AG04449 (cell line): ENCODE measurements at regions not wholly inside any gene's neighbourhood (a gene's known extent, or its start where the extent isn't known, plus 50 kb on each side); places are given as distances from the start of the nearest gene placed in this dataset.

Source experiments
- CTCF ChIA-PET: fragments of 350-600 bp; formaldehyde crosslinking; extraction: SDS; loops from one replicate; lab custom pipeline; 2021; ENCODE audit warnings: antibody characterized with exemption; lab: Yijun Ruan, JAX
- POLR2A ChIA-PET: fragments of 400-600, 350-600 bp; formaldehyde crosslinking; extraction: SDS; loops from one replicate; lab custom pipeline; 2020; ENCODE audit warnings: antibody characterized with exemption, inconsistent platforms; lab: Yijun Ruan, JAX
- DNase-seq: peaks from one replicate; pipeline ENCODE4 v3.0.0-alpha.2; 2010; ENCODE audit warnings: low read depth, low spot score
- H3K4me3 ChIP-seq: 2 replicates; pipeline ENCODE4 v1.5.1; 2011; ENCODE audit warnings: low read depth, mild to moderate bottlenecking, control low read depth, low read length
- TF ChIP-seq, protein P1 (sequence below): IDR thresholded peaks from one replicate; pipeline ENCODE4 v1.5.1; 2011; ENCODE audit warnings: mild to moderate bottlenecking, moderate library complexity, low read length, control low read depth, inconsistent platforms; ENCODE audit not compliant: insufficient read depth; ENCODE audit errors: missing control alignments

DNA sequence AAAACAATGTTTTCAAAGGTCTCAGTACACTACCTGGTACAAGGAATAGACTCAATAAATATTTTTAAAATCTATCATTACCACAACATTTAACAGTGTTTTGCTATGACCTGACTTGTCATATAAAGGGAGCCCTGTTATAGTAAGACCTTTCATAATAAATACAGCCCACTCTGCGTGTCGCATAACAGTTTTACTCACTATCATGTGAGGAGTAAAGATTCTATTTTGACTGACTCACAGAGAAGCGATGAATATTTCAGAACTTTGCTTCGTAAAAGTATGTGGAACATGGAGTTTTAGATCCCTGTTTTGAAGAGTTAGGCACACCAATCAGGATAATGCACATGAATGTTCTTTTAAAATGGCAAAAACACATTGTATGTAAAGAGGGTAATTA is 531.2 kb downstream of the KCNA4 start:
- TF ChIP-seq, protein P1, sequence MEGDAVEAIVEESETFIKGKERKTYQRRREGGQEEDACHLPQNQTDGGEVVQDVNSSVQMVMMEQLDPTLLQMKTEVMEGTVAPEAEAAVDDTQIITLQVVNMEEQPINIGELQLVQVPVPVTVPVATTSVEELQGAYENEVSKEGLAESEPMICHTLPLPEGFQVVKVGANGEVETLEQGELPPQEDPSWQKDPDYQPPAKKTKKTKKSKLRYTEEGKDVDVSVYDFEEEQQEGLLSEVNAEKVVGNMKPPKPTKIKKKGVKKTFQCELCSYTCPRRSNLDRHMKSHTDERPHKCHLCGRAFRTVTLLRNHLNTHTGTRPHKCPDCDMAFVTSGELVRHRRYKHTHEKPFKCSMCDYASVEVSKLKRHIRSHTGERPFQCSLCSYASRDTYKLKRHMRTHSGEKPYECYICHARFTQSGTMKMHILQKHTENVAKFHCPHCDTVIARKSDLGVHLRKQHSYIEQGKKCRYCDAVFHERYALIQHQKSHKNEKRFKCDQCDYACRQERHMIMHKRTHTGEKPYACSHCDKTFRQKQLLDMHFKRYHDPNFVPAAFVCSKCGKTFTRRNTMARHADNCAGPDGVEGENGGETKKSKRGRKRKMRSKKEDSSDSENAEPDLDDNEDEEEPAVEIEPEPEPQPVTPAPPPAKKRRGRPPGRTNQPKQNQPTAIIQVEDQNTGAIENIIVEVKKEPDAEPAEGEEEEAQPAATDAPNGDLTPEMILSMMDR, result no peak
- no peak overlapping the region for H3K4me3 ChIP-seq
- ChIA-PET POLR2A (no interaction called here), CTCF (no interaction called here)
- DNase-seq, result no peak

DNA sequence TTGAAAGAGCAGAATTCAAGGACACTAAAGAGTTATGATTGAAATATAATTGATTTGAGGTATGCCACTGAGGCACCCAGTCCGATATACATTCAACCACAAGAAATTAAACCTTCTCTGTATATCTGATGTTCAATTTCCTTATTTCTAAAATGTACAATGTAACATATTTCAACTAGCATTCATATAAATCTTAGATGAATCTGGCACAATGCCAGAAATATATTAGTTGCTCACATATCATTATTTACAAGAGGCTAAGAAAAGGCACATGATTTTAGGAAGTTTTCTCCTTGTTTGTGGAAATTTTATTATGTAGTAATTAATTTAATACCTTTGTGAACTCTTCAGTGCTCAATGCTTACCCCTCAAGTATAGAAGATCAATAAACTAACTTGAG is 532.3 kb downstream of the KCNA4 start:
- TF ChIP-seq, protein P1, result no peak
- H3K4me3 ChIP-seq, result no peak overlapping the region
- DNase-seq, result no peak
- ChIA-PET CTCF (no interaction called here), POLR2A (no interaction called here)

DNA sequence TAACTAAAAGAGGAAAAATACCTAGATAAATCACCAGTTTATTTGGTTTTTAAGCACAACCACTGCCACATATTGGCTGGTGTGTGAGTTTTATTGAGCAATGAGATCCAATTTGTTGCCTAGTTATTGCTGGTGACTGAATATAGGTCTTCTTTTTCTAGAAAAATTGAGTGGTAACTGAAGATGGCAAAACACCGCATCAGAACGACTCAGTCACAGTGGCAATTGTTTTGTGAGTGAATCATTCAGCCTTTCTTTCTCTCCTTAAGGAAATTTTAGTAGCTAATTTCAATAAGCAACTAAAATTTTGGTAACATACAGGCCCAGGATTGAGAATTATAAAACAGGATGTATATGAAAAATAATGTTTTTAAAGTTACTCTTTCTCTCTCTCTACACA is 533.0 kb downstream of the KCNA4 start:
- H3K4me3 ChIP-seq, result no peak overlapping the region
- POLR2A ChIA-PET, result no interaction called here
- TF ChIP-seq, protein P1, result no peak
- DNase-seq, result no peak
- CTCF ChIA-PET, result no interaction called here

DNA sequence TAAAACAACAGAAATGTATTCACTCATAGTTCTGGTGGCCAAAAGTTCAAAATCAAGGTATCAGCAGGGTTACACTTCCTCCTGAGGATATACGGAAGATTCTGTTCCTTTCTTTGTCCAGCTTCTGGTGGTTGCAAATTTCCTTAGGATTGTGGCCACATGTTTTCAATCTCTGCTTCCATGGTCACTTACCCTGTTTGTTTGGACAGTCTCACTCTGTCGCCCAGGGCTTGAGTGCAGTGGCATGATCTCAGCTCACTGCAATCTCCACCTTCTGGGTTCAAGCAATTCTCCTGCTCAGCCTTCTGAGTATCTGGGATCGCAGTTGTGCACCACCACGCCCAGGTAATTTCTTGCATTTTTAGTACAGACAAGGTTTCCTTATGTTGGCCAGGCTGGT is 534.3 kb downstream of the KCNA4 start:
- ChIA-PET CTCF (interaction anchor here (0.9 kb wide), 1 partner anchor 16 kb away, joined by 3 read pairs; no protein-coding TSS in a partner anchor), POLR2A (no interaction called here)
- TF ChIP-seq, protein P1, result no peak
- H3K4me3 ChIP-seq, result no peak overlapping the region
- no peak for DNase-seq

DNA sequence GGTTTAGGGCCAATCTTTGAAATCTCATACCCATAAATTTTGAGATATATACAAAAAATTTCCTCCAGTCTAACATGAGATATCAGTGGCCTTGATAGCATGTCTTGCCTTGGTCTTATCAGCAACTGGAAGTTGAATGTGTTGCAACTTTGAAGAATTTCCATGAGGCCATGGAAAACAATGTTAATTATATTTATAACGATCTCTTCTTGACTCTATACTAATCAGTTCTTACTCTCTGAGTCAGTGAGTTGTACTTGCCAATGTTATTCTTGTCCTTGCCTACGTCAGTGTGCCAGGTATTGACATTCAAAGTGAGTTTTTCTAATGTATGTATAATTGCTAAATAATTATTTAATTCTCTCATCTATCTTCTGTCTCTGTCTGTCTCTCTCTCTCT is 535.1 kb downstream of the KCNA4 start:
- DNase-seq, result no peak
- TF ChIP-seq, protein P1, result no peak
- ChIA-PET POLR2A (no interaction called here), CTCF (interaction anchor here (1.4 kb wide), 1 partner anchor 47 kb away, joined by 3 read pairs; no protein-coding TSS in a partner anchor)
- no peak overlapping the region for H3K4me3 ChIP-seq

DNA sequence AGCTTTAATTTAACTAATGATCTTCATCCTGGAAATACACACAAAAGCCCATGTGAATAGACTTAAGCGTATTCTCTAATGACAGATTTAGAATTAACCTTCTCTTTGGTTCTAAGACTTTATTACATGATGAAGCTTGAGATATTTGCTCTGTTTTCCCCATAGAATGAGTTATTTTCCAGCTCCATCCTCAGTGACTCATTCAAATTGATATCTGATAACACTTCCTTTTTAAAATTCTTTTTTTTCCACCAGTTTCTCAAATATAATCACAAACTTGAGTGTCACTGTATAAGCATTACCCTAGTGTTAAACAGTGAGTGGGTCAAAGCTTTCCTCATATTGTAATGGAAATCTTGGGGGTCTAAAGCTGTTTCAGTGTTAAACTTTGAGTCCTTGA is 535.8 kb downstream of the KCNA4 start:
- no peak overlapping the region for H3K4me3 ChIP-seq
- ChIA-PET CTCF (interaction anchor here (1.4 kb wide), 1 partner anchor 48 kb away, joined by 3 read pairs; no protein-coding TSS in a partner anchor), POLR2A (no interaction called here)
- TF ChIP-seq, protein P1, result no peak
- no peak for DNase-seq
